HepG2 (cell line): ENCODE measurements at regions not wholly inside any gene's neighbourhood (a gene's known extent, or its start where the extent isn't known, plus 50 kb on each side); places are given as distances from the start of the nearest gene placed in this dataset.
A peak's percentile ranks its signal among the peaks of the same experiment; 100 is the strongest.
"Not testable (repeated sequence)": the region's sequence is repeated elsewhere in the genome, so short reads cannot be mapped to it uniquely, and the experiment has no call there.

ENCODE experiments used
- ATAC-seq: fragments of 200-7000 bp; cut with Tn5 transposase; 3 replicates; pipeline ENCODE4 v1.9.1; 2020; ENCODE audit warnings: mild to moderate bottlenecking, moderate library complexity
- BruUV-seq: library from RNA; stranded (reverse); fragments of 400-500 nt; replicated peaks from 2 replicates; lab custom pipeline; 2021; lab: Mats Ljungman, UMichigan
- CTCF ChIA-PET: fragments of 300-600 bp; formaldehyde crosslinking; extraction: SDS; loops from one replicate; lab custom pipeline; 2021; ENCODE audit warnings: low total read pairs, inconsistent platforms, low intra/inter-chr PET ratio; lab: Yijun Ruan, JAX
- POLR2A ChIA-PET: fragments of 350-600 bp; sonication (Branson Sonifier 250); formaldehyde crosslinking; loops from one replicate; lab custom pipeline; 2020; ENCODE audit warnings: antibody characterized with exemption, inconsistent platforms; lab: Yijun Ruan, JAX
- DNase-seq: peaks from one replicate; pipeline ENCODE4 v3.0.0-alpha.2; 2015; ENCODE audit warnings: low spot score
- FAIRE-seq: peaks from 3 replicates; lab custom pipeline; 2011; peaks lifted over from hg19 to GRCh38; lab: Jason Lieb, UNC
- H2AFZ ChIP-seq: one replicate; pipeline ENCODE4 v1.6.1; 2011; ENCODE audit warnings: low read length, inconsistent platforms
- H3K27ac ChIP-seq: fragments of 300-600 bp; 3 replicates; pipeline ENCODE4 v1.8.0; 2011; ENCODE audit warnings: mixed run types, mild to moderate bottlenecking, mixed read lengths, low read length, inconsistent platforms; ENCODE audit not compliant: insufficient read depth; ENCODE audit errors: extremely low read length
- H3K27me3 ChIP-seq, 2 experiments: fragments of 200-600 bp in 1 of 2; 2 replicates in 1 of 2; 3 replicates in 1 of 2; pipeline versions ENCODE4 v1.6.0 to v1.8.0; 2011; ENCODE audit warnings: low read length in 2 of 2, mild to moderate bottlenecking in 2 of 2, moderate library complexity in 2 of 2, inconsistent platforms in 1 of 2; ENCODE audit not compliant: insufficient read depth in 2 of 2, control insufficient read depth in 1 of 2
- H3K36me3 ChIP-seq, 2 experiments: fragments of 200-600 bp in 1 of 2; replicated peaks in 1 of 2; 2 replicates in 1 of 2; 3 replicates in 1 of 2; pipeline versions ENCODE4 v1.5.1 to v1.8.0; 2011; ENCODE audit warnings: low read length in 2 of 2, inconsistent platforms in 1 of 2; ENCODE audit not compliant: insufficient read depth in 2 of 2, control insufficient read depth in 1 of 2
- H3K4me1 ChIP-seq: 2 replicates; pipeline ENCODE4 v1.5.1; 2012; ENCODE audit warnings: low read length, inconsistent platforms; ENCODE audit not compliant: insufficient read depth
- H3K4me2 ChIP-seq: 2 replicates; pipeline ENCODE4 v1.6.0; 2011; ENCODE audit warnings: low read depth, low read length, inconsistent platforms
- H3K4me3 ChIP-seq, 3 experiments: fragments of 200-600 bp in 1 of 3; sonication (generic), shearing (Covaris generic) in 1 of 3; replicated peaks in 1 of 3; 2 replicates each; pipeline ENCODE4 v1.5.1; 2011 to 2016; ENCODE audit warnings: low read length in 3 of 3, inconsistent platforms in 2 of 3, low read depth in 2 of 3, mild to moderate bottlenecking in 2 of 3, control low read depth in 1 of 3, mixed read lengths in 1 of 3; ENCODE audit not compliant: insufficient read depth in 1 of 3
- H3K79me2 ChIP-seq: one replicate; pipeline ENCODE4 v1.6.1; 2011; ENCODE audit warnings: low read length, inconsistent platforms; ENCODE audit not compliant: insufficient read depth
- H3K9ac ChIP-seq: 2 replicates; pipeline ENCODE4 v1.6.0; 2011; ENCODE audit warnings: mild to moderate bottlenecking, low read depth, low read length, inconsistent platforms; ENCODE audit not compliant: insufficient read depth
- H3K9me3 ChIP-seq: 2 replicates; pipeline ENCODE4 v1.5.1; 2012; ENCODE audit warnings: mild to moderate bottlenecking, low read length
- H4K20me1 ChIP-seq: 2 replicates; pipeline ENCODE4 v1.6.0; 2011; ENCODE audit warnings: inconsistent platforms, mild to moderate bottlenecking, low read length, moderate library complexity; ENCODE audit not compliant: insufficient read depth
- EZH2 ChIP-seq: conservative IDR thresholded peaks from 2 replicates; pipeline ENCODE4 v1.6.1; 2012; ENCODE audit warnings: mild to moderate bottlenecking, low read depth, low read length, moderate library complexity
- FOXA1 ChIP-seq, 2 experiments: fragments of 450-650 bp in 1 of 2; sonication (generic) in 1 of 2; formaldehyde crosslinking in 1 of 2; IDR thresholded peaks; 2 replicates each; pipeline versions ENCODE4 v1.4.0 to v1.6.1; 2016 to 2020; ENCODE audit warnings: missing genetic modification reagents in 1 of 2
- FOXA3 ChIP-seq: IDR thresholded peaks from 2 replicates; pipeline ENCODE4 v1.6.1; 2016; ENCODE audit warnings: missing genetic modification reagents, missing compliant biosample characterization
- NR2F6 ChIP-seq, 2 experiments: IDR thresholded peaks; 2 replicates each; pipeline ENCODE4 v1.6.1; 2016; ENCODE audit warnings: antibody characterized with exemption in 1 of 2, mild to moderate bottlenecking in 1 of 2
- TFAP4 ChIP-seq: sonication (generic); IDR thresholded peaks from 2 replicates; pipeline ENCODE4 v1.6.1; 2016; ENCODE audit warnings: low read depth, borderline replicate concordance
- ZSCAN5A ChIP-seq: sonication (generic); formaldehyde crosslinking; IDR thresholded peaks from 2 replicates; pipeline ENCODE4 v1.8.0; 2022; ENCODE audit warnings: mild to moderate bottlenecking, missing genetic modification reagents, borderline replicate concordance
- WGBS: methylation state at CpG from one replicate; pipeline ENCODE4 v1.1.6; 2017; ENCODE audit warnings: low lambda C conversion rate; 5-methylcytosine and 5-hydroxymethylcytosine counted together
- in situ Hi-C: cut with HindIII; loops from 2 replicates; pipeline ENCODE4 v1.10.0; 2017; ENCODE audit warnings: low pct_unique_long_range_greater_than_20kb; ENCODE audit not compliant: extremely low pct_ligation_motif_present
- intact Hi-C: fragments of 100-400 bp; cut with micrococcal nuclease; formaldehyde crosslinking; loops from one replicate; pipeline ENCODE4 v1.10.0; 2022; ENCODE audit not compliant: unreplicated experiment

GRCh38 chr15:62281801-62282200 lies 116.7 kb upstream of the C2CD4B start:
- H3K36me3 ChIP-seq, BruUV-seq, H2AFZ ChIP-seq, H3K9me3 ChIP-seq, H3K4me2 ChIP-seq, H3K4me1 ChIP-seq, DNase-seq, FAIRE-seq, in situ Hi-C loops, ATAC-seq, POLR2A ChIA-PET, H4K20me1 ChIP-seq, CTCF ChIA-PET, H3K27ac ChIP-seq, H3K9ac ChIP-seq, intact Hi-C loops, H3K4me3 ChIP-seq, H3K79me2 ChIP-seq: not testable (repeated sequence)
- WGBS: 35% methylated on average over 8 of the region's 8 CpGs
- peaks cover 0 to 24% of the 10 kb centered on the region in 2 experiments; a peak in 1 of 5 replicates for H3K27me3 ChIP-seq

- Histone ChIP-seq H3K4me1 (peaks cover 19% of the 10 kb centered on the region), H3K79me2 (no peaks in the 10 kb centered on the region), H3K27me3 (0 out of 5 replicates have a peak, but pooled peaks cover 0 to 4% of the 10 kb centered on the region in 2 experiments), H3K36me3 (no peaks in the 10 kb centered on the region), H3K9me3 (no peaks in the 10 kb centered on the region)
- no peak for ATAC-seq
- no peak for DNase-seq
- in situ Hi-C loops: no loop called here
- CTCF ChIA-PET: no interaction called here
- TF ChIP-seq FOXA1 (IDR thresholded peaks at IDR 0.05): no peak
- 0 out of 2 replicates have a peak, but pooled peaks have one; percentile 21 for TF ChIP-seq FOXA1 (CRISPR knock-in tag; IDR thresholded peaks at IDR 0.05)
- no peak for TF ChIP-seq ZSCAN5A (CRISPR knock-in tag)
- 0 out of 2 replicates have a peak, but pooled peaks have one; percentile 12 for TF ChIP-seq FOXA3
- TF ChIP-seq NR2F6 (IDR thresholded peaks at IDR 0.05): no peak
- no peak for TF ChIP-seq NR2F6 (CRISPR knock-in tag; IDR thresholded peaks at IDR 0.05)
- peak; percentile 40; the same call in 1 of the 2 replicates for TF ChIP-seq TFAP4
- no peak for TF ChIP-seq EZH2
- TF ChIP-seq, all 625 proteins: peak for 3
- Histone ChIP-seq H3K27ac (no peak overlapping the region), H3K4me3 (no peak overlapping the region), H4K20me1 (no peaks in the 10 kb centered on the region), H3K9ac (no peak overlapping the region), H3K4me2 (no peak overlapping the region), H2AFZ (no peak overlapping the region)
- BruUV-seq: no TSS peak
- intact Hi-C loops: no loop called here
- POLR2A ChIA-PET: no interaction called here
- 20% methylated on average over 4 of the region's 4 CpGs for WGBS
- FAIRE-seq: no peak
These were observed 122.2 kb upstream of the C2CD4B start for GRCh38 chr15:62287066-62287857.
